GM12878 (cell line): ENCODE measurements at regions not wholly inside any gene's neighbourhood (a gene's known extent, or its start where the extent isn't known, plus 50 kb on each side); places are given as distances from the start of the nearest gene placed in this dataset.
A peak's percentile ranks its signal among the peaks of the same experiment; 100 is the strongest.

ENCODE experiments used
- HDGF ChIP-seq: fragments of 450-650 bp; IDR thresholded peaks from 2 replicates; pipeline ENCODE4 v1.6.1; 2016; ENCODE audit warnings: antibody characterized with exemption
- JUNB ChIP-seq: IDR thresholded peaks from 2 replicates; pipeline ENCODE4 v1.6.1; 2016; ENCODE audit warnings: antibody characterized with exemption, mild to moderate bottlenecking
- JUND ChIP-seq: IDR thresholded peaks from 2 replicates; pipeline ENCODE4 v1.6.1; 2012; ENCODE audit warnings: low read depth, mild to moderate bottlenecking, low read length, improper control_type of control experiment, moderate library complexity
- MYC ChIP-seq: IDR thresholded peaks from 2 replicates; pipeline ENCODE4 v1.6.1; 2011; ENCODE audit warnings: mild to moderate bottlenecking, low read length, moderate library complexity, inconsistent platforms; ENCODE audit not compliant: insufficient read depth, insufficient replicate concordance, insufficient read length, severe bottlenecking
- NFIC ChIP-seq: IDR thresholded peaks from 2 replicates; pipeline ENCODE4 v1.6.1; 2012; ENCODE audit warnings: low read depth, mild to moderate bottlenecking, inconsistent platforms, low read length, moderate library complexity
- NFYB ChIP-seq: IDR thresholded peaks from 2 replicates; pipeline ENCODE4 v1.6.1; 2011; ENCODE audit warnings: low read depth, mild to moderate bottlenecking, low read length, improper control_type of control experiment, moderate library complexity; ENCODE audit not compliant: insufficient read depth
- RAD21 ChIP-seq: IDR thresholded peaks from 2 replicates; pipeline ENCODE4 v1.6.1; 2011; ENCODE audit warnings: mild to moderate bottlenecking, low read depth, low read length, moderate library complexity; ENCODE audit not compliant: insufficient read depth
- SIX5 ChIP-seq: IDR thresholded peaks from 2 replicates; pipeline ENCODE4 v1.6.1; 2011; ENCODE audit warnings: mild to moderate bottlenecking, low read depth, low read length, moderate library complexity; ENCODE audit not compliant: severe bottlenecking
- SP1 ChIP-seq: IDR thresholded peaks from one replicate; pipeline ENCODE4 v1.6.1; 2011; ENCODE audit warnings: low read depth, low read length
- STAT3 ChIP-seq: IDR thresholded peaks from 2 replicates; pipeline ENCODE4 v1.6.1; 2011; ENCODE audit warnings: low read depth, low read length, improper control_type of control experiment
- TF ChIP-seq, protein P1 (sequence below), 3 experiments: IDR thresholded peaks in 2 of 3; conservative IDR thresholded peaks in 1 of 3; 2 replicates each; pipeline ENCODE4 v1.5.1; 2011; ENCODE audit warnings: low read depth in 3 of 3, low read length in 3 of 3, mild to moderate bottlenecking in 3 of 3, control low read depth in 2 of 3, moderate library complexity in 2 of 3, inconsistent platforms in 1 of 3, mixed read lengths in 1 of 3; ENCODE audit not compliant: control insufficient read depth in 2 of 3, insufficient read depth in 1 of 3; ENCODE audit errors: extremely low read depth in 1 of 3
- TF ChIP-seq, protein P2 (sequence below): IDR thresholded peaks from 2 replicates; pipeline ENCODE4 v1.6.1; 2011; ENCODE audit warnings: borderline replicate concordance, low read depth, mild to moderate bottlenecking, moderate library complexity, mixed read lengths, low read length; ENCODE audit not compliant: insufficient read depth; ENCODE audit errors: extremely low read length

DNA sequence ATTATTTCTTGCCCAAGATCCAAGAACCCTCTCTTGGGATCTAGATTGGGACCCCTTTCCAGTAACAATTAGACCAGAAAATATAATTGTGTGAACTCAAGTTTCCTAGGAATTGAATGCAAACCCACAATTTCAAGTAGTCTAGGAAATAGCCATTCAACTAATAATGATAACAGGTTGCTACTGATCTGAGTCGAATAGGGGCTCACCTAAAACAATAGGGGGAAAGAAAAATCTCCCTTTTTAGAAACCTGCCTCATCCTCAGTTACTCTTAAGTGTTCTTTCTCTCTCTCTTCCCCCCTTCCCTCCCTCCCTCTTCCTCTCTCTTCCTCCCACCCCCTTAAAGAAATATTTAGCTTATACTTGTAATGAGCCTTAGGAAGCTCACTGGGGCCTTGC lies 555.3 kb downstream of the IGSF11 start (continued):
- TF ChIP-seq, protein P1, sequence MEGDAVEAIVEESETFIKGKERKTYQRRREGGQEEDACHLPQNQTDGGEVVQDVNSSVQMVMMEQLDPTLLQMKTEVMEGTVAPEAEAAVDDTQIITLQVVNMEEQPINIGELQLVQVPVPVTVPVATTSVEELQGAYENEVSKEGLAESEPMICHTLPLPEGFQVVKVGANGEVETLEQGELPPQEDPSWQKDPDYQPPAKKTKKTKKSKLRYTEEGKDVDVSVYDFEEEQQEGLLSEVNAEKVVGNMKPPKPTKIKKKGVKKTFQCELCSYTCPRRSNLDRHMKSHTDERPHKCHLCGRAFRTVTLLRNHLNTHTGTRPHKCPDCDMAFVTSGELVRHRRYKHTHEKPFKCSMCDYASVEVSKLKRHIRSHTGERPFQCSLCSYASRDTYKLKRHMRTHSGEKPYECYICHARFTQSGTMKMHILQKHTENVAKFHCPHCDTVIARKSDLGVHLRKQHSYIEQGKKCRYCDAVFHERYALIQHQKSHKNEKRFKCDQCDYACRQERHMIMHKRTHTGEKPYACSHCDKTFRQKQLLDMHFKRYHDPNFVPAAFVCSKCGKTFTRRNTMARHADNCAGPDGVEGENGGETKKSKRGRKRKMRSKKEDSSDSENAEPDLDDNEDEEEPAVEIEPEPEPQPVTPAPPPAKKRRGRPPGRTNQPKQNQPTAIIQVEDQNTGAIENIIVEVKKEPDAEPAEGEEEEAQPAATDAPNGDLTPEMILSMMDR (IDR thresholded peaks at IDR 0.05 in 2 of 3, conservative IDR thresholded peaks at IDR 0.05 in 1 of 3; ENCODE audit: control insufficient read depth in 2 of 3, extremely low read depth in 1 of 3, insufficient read depth in 1 of 3, low read depth in 3 of 3, low read length in 3 of 3), result no peak
- TF ChIP-seq JUNB (peak; percentile 73), STAT3 (no peak), SIX5 (no peak), HDGF (no peak), NFIC (peak; percentile 67; the same call in 1 of the 2 replicates), SP1 (no peak), MYC (no peak), JUND (no peak), RAD21 (no peak), NFYB (no peak)
- TF ChIP-seq, protein P2, sequence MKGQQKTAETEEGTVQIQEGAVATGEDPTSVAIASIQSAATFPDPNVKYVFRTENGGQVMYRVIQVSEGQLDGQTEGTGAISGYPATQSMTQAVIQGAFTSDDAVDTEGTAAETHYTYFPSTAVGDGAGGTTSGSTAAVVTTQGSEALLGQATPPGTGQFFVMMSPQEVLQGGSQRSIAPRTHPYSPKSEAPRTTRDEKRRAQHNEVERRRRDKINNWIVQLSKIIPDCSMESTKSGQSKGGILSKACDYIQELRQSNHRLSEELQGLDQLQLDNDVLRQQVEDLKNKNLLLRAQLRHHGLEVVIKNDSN, result no peak
- TF ChIP-seq, all 136 proteins: peak for 6
